ENCODE measurements at regions not wholly inside any gene's neighbourhood (a gene's known extent, or its start where the extent isn't known, plus 50 kb on each side); places are given as distances from the start of the nearest gene placed in this dataset.

DNA sequence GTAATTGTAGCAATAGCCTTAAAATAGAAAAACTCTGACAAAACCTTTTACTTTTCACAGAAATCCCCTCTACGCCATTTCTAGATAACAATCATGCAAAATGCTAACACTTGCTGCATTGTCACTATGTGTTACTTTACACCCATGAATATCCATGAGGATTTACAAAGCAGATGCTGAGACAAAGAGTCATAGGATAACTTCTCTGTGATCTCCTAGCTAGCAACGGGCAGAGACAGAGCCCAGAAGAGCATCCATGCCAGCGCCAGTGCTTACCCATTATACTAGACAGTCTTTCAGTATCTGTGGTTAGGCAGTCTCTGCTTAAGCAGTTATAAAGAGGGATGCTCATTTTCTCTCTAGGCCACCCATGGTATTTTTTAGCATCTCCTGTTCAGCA lies 474.1 kb downstream of the CAAP1 start:
- TF ChIP-seq, protein P1, sequence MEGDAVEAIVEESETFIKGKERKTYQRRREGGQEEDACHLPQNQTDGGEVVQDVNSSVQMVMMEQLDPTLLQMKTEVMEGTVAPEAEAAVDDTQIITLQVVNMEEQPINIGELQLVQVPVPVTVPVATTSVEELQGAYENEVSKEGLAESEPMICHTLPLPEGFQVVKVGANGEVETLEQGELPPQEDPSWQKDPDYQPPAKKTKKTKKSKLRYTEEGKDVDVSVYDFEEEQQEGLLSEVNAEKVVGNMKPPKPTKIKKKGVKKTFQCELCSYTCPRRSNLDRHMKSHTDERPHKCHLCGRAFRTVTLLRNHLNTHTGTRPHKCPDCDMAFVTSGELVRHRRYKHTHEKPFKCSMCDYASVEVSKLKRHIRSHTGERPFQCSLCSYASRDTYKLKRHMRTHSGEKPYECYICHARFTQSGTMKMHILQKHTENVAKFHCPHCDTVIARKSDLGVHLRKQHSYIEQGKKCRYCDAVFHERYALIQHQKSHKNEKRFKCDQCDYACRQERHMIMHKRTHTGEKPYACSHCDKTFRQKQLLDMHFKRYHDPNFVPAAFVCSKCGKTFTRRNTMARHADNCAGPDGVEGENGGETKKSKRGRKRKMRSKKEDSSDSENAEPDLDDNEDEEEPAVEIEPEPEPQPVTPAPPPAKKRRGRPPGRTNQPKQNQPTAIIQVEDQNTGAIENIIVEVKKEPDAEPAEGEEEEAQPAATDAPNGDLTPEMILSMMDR (IDR thresholded peaks at IDR 0.05; ENCODE audit: insufficient read depth, low read depth, low read length), result no peak
- TF ChIP-seq EZH2 (IDR thresholded peaks at IDR 0.05; ENCODE audit: insufficient read depth, low read length), result no peak
